Transverse colon (tissue), 4 donors: ENCODE measurements at regions not wholly inside any gene's neighbourhood (a gene's known extent, or its start where the extent isn't known, plus 50 kb on each side); places are given as distances from the start of the nearest gene placed in this dataset.

Source experiments
- DNase-seq: peaks from one replicate; pipeline ENCODE4 v3.0.0-alpha.2; 2019
- H3K27ac ChIP-seq, 4 donors: fragments of 200-600 bp; sonication (generic); 2 replicates each; pipeline ENCODE4 v1.5.1; 2016 to 2018; ENCODE audit warnings: inconsistent platforms in 4 of 4
- H3K27me3 ChIP-seq: fragments of 200-600 bp; sonication (generic); 2 replicates; pipeline ENCODE4 v1.5.1; 2017; ENCODE audit warnings: inconsistent platforms
- H3K36me3 ChIP-seq, 4 donors: fragments of 200-600 bp; sonication (generic); 2 replicates each; pipeline ENCODE4 v1.5.1; 2017 to 2019; ENCODE audit warnings: inconsistent platforms in 4 of 4
- H3K4me1 ChIP-seq, 4 donors: fragments of 200-600 bp; sonication (generic); 2 replicates each; pipeline ENCODE4 v1.5.1; 2017 to 2020; ENCODE audit warnings: inconsistent platforms in 4 of 4
- H3K4me3 ChIP-seq, 4 donors: fragments of 200-600 bp; sonication (generic); 1 replicate in 1 of 4; 2 replicates in 3 of 4; pipeline versions ENCODE4 v1.5.1 to v1.6.1; 2017 to 2019; ENCODE audit warnings: inconsistent platforms in 4 of 4
- H3K9me3 ChIP-seq, 2 donors: fragments of 200-600 bp; sonication (generic); 2 replicates each; pipeline ENCODE4 v1.5.1; 2017 to 2019; ENCODE audit warnings: inconsistent platforms in 2 of 2
- EP300 ChIP-seq: sonication (generic); formaldehyde crosslinking; IDR thresholded peaks from one replicate; pipeline ENCODE4 v1.6.1; 2017; ENCODE audit warnings: antibody characterized with exemption, low read depth
- POLR2A ChIP-seq: fragments of 450-650 bp; IDR thresholded peaks from one replicate; pipeline ENCODE4 v1.6.1; 2016; ENCODE audit warnings: antibody characterized with exemption, mild to moderate bottlenecking, moderate library complexity
- POLR2AphosphoS5 ChIP-seq, 3 donors: sonication (generic); formaldehyde crosslinking; IDR thresholded peaks; one replicate each; pipeline ENCODE4 v1.6.1; 2016; ENCODE audit warnings: antibody characterized with exemption in 3 of 3
- WGBS, 2 donors: methylation state at CpG; one replicate each; pipeline ENCODE4 v1.1.5; 2018; ENCODE audit warnings: low coverage in 1 of 2; 5-methylcytosine and 5-hydroxymethylcytosine counted together
- in situ Hi-C, 4 donors: fragments of 200-750 bp; cut with MboI; loops; one replicate each; pipeline versions ENCODE4 v1.15.0 to v1.15.1; 2017; ENCODE audit warnings: low sequenced_read_pairs in 3 of 4, low pct_ligation_motif_present in 1 of 4, low pct_unique_long_range_greater_than_20kb in 1 of 4
- intact Hi-C: fragments of 100-400 bp; cut with DNase I; formaldehyde crosslinking; loops from one replicate; pipeline ENCODE4 v1.15.1; 2023; ENCODE audit warnings: low total_unique reads
- TF ChIP-seq, protein P1 (sequence below), 5 experiments: fragments of 200-600 bp in 3 of 5; fragments of 450-650 bp in 2 of 5; sonication (generic) in 3 of 5; IDR thresholded peaks; 1 replicate in 2 of 5; 2 replicates in 3 of 5; pipeline ENCODE4 v1.5.1; 2016 to 2017; ENCODE audit warnings: antibody characterized with exemption in 5 of 5, inconsistent platforms in 3 of 5, mild to moderate bottlenecking in 2 of 5, moderate library complexity in 1 of 5

DNA sequence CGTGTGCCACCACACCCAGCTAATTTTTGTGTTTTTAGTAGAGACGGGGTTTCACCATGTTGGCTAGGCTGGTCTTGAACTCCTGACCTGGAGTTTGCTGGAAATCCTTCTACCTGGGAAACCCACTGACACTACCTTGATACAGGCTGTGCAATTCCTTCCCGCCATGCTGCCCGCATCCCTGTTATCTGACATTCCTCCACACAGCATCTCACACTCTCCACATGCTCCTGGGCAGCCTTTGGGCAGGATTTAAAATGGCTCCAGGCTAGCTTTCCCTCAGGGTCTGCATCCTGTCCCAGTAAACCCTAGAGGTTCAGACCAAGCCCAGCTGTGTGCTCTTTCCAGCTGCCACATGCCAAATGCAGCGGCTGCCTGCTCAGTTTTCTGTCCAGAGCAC, 319.5 kb upstream of the CXCR4 start:
- no peaks in the 10 kb centered on the region for H3K36me3 ChIP-seq
- no peak for DNase-seq
- no peaks in the 10 kb centered on the region for H3K4me1 ChIP-seq
- no peak overlapping the region for H3K27ac ChIP-seq
- H3K4me3 ChIP-seq: no peak overlapping the region
- WGBS, 2 donors: 91 to 100% methylated on average over 2 to 5 of the region's 5 CpGs
- no peaks in the 10 kb centered on the region for H3K9me3 ChIP-seq
- no peaks in the 10 kb centered on the region for H3K27me3 ChIP-seq
- intact Hi-C loops (no loop called here), in situ Hi-C loops (loop anchor here in 2 of 4 donors (25.0 kb wide), 1 partner anchor 1400 kb away; no protein-coding TSS in a partner anchor)
- TF ChIP-seq, protein P1, sequence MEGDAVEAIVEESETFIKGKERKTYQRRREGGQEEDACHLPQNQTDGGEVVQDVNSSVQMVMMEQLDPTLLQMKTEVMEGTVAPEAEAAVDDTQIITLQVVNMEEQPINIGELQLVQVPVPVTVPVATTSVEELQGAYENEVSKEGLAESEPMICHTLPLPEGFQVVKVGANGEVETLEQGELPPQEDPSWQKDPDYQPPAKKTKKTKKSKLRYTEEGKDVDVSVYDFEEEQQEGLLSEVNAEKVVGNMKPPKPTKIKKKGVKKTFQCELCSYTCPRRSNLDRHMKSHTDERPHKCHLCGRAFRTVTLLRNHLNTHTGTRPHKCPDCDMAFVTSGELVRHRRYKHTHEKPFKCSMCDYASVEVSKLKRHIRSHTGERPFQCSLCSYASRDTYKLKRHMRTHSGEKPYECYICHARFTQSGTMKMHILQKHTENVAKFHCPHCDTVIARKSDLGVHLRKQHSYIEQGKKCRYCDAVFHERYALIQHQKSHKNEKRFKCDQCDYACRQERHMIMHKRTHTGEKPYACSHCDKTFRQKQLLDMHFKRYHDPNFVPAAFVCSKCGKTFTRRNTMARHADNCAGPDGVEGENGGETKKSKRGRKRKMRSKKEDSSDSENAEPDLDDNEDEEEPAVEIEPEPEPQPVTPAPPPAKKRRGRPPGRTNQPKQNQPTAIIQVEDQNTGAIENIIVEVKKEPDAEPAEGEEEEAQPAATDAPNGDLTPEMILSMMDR (IDR thresholded peaks at IDR 0.05): no peak
- TF ChIP-seq EP300 (no peak), POLR2AphosphoS5 (IDR thresholded peaks at IDR 0.05) (no peak), POLR2A (no peak)

DNA sequence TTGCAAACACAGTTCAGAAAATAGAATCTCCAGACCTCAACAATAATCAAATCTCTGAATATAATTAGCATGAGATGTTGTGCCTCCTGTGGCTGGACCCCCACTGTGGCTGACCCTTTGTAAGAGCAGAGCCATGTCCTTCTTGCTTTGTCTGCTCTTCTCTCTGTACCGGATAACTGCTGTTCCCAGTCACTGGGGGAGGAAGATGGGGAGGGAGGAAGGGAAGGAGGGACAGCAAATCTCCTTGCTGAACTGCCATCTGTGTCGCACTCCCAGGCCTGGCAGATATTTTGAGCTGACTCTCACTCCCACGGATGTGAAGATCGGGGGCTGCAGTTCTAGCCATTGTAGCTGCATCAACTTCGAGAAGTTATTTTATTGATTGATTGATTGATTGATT, 319.0 kb upstream of the CXCR4 start:
- Histone ChIP-seq H3K9me3 (no peaks in the 10 kb centered on the region), H3K27me3 (no peaks in the 10 kb centered on the region), H3K36me3 (no peaks in the 10 kb centered on the region), H3K27ac (no peak overlapping the region), H3K4me1 (no peaks in the 10 kb centered on the region), H3K4me3 (no peak overlapping the region)
- TF ChIP-seq POLR2AphosphoS5 (IDR thresholded peaks at IDR 0.05): no peak
- no peak for TF ChIP-seq EP300
- TF ChIP-seq POLR2A: no peak
- TF ChIP-seq, protein P1 (IDR thresholded peaks at IDR 0.05): no peak
- WGBS, 2 donors: 80 to 83% methylated on average over 4 to 5 of the region's 5 CpGs
- intact Hi-C loops (no loop called here), in situ Hi-C loops (loop anchor here in 2 of 4 donors (25.0 kb wide), 1 partner anchor 1400 kb away; no protein-coding TSS in a partner anchor)
- DNase-seq: no peak

DNA sequence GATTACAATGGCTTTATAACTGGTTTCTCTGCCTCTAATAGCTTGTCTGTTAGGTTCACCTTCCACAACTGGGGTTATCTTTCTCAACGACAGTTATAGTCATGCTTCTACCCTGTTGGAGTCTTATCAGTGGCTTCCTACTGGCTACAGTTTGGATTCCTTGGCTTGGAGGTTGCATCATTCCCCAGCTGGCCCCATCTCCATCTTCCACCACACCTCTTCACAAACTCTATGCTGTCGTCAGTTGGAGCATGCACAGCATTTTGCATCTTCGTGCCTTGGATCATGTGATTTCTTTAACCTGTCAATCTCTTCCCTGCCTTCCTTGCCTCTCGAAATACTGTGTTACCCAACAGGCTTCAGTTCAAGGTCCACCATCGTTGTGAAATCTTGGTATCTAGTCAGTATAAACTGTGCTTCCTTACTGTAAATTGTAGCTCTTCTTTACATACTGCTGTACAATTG, 316.3 kb upstream of the CXCR4 start:
- DNase-seq: no peak

DNA sequence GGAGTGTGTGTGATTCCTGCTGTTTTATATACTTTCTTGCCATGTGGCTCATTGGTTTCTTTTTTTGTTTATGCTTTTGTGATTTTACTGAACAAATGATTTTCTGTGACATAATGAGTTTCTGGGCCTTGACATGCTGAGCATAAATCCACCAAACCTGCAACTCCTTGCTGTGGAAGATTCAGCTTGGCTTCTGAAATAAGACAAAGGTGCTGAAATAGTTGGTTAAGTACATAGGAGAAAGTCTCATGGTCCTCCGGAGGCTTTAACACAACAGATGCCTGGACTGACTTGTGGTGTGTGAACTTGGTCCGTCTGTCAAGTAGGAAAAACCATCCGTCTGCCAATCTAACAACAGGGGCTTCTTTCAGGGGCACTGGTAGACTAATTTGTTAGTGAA, 315.3 kb upstream of the CXCR4 start:
- in situ Hi-C loops: loop anchor here in 2 of 4 donors (25.0 kb wide), 1 partner anchor 1404 kb away; no protein-coding TSS in a partner anchor
- Histone ChIP-seq H3K36me3 (no peaks in the 10 kb centered on the region), H3K4me3 (no peak overlapping the region), H3K4me1 (no peaks in the 10 kb centered on the region), H3K27ac (no peak overlapping the region), H3K9me3 (no peaks in the 10 kb centered on the region), H3K27me3 (no peaks in the 10 kb centered on the region)
- intact Hi-C loops: no loop called here
- DNase-seq: no peak
- TF ChIP-seq, protein P1 (IDR thresholded peaks at IDR 0.05): no peak
- TF ChIP-seq POLR2AphosphoS5 (IDR thresholded peaks at IDR 0.05): no peak
- TF ChIP-seq EP300: no peak
- no peak for TF ChIP-seq POLR2A
- WGBS, 2 donors: 89% methylated on average over 3 of the region's 3 CpGs; no CpG with 5 or more reads in 1 of the 2 donors

More for the DNA sequence above, 316.3 kb upstream of the CXCR4 start:
- in situ Hi-C loops (loop anchor here in 2 of 4 donors (25.0 kb wide), 1 partner anchor 1403 kb away; no protein-coding TSS in a partner anchor), intact Hi-C loops (no loop called here)
- no peaks in the 10 kb centered on the region for H3K9me3 ChIP-seq
- no peak overlapping the region for H3K4me3 ChIP-seq
- no peak overlapping the region for H3K27ac ChIP-seq
- H3K4me1 ChIP-seq: no peaks in the 10 kb centered on the region
- no peaks in the 10 kb centered on the region for H3K27me3 ChIP-seq
- no peak for TF ChIP-seq POLR2AphosphoS5 (IDR thresholded peaks at IDR 0.05)
- TF ChIP-seq POLR2A: no peak
- no peak for TF ChIP-seq EP300
- TF ChIP-seq, protein P1 (IDR thresholded peaks at IDR 0.05): no peak
- WGBS, 2 donors: 71 to 72% methylated on average over 4 to 5 of the region's 5 CpGs
- no peaks in the 10 kb centered on the region for H3K36me3 ChIP-seq
